ENCODE measurements at regions not wholly inside any gene's neighbourhood (a gene's known extent, or its start where the extent isn't known, plus 50 kb on each side); places are given as distances from the start of the nearest gene placed in this dataset.

- TF ChIP-seq CTCF (IDR thresholded peaks at IDR 0.05) (no peak), POLR2AphosphoS5 (IDR thresholded peaks at IDR 0.05; ENCODE audit: insufficient read depth in 1 of 2, low read depth in 1 of 2) (no peak)
These were observed 135.4 kb downstream of the CDC5L start for GRCh38 chr6:44522871-44523270.

Measured in vagina (tissue), 2 donors.